ENCODE measurements at regions not wholly inside any gene's neighbourhood (a gene's known extent, or its start where the extent isn't known, plus 50 kb on each side); places are given as distances from the start of the nearest gene placed in this dataset.

- DNase-seq (no peak), ATAC-seq (ENCODE audit: low read depth) (no peak)
- POLR2A ChIA-PET: no interaction called here
- Mint-ChIP-seq H3K9me3 (no peaks in the 10 kb centered on the region), H3K4me1 (no peaks in the 10 kb centered on the region), H3K27ac (no peak overlapping the region), H3K36me3 (ENCODE audit: low read depth) (no peaks in the 10 kb centered on the region), H3K27me3 (no peaks in the 10 kb centered on the region), H3K4me3 (no peak overlapping the region)
- TF ChIP-seq, protein P1, sequence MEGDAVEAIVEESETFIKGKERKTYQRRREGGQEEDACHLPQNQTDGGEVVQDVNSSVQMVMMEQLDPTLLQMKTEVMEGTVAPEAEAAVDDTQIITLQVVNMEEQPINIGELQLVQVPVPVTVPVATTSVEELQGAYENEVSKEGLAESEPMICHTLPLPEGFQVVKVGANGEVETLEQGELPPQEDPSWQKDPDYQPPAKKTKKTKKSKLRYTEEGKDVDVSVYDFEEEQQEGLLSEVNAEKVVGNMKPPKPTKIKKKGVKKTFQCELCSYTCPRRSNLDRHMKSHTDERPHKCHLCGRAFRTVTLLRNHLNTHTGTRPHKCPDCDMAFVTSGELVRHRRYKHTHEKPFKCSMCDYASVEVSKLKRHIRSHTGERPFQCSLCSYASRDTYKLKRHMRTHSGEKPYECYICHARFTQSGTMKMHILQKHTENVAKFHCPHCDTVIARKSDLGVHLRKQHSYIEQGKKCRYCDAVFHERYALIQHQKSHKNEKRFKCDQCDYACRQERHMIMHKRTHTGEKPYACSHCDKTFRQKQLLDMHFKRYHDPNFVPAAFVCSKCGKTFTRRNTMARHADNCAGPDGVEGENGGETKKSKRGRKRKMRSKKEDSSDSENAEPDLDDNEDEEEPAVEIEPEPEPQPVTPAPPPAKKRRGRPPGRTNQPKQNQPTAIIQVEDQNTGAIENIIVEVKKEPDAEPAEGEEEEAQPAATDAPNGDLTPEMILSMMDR (IDR thresholded peaks at IDR 0.05): no peak
- CTCF ChIA-PET: no interaction called here
- intact Hi-C loops (cut with micrococcal nuclease): no loop called here
Observed at GRCh38 chr1:104785575-104786187, 1036.0 kb downstream of the AMY1C start.

DNA sequence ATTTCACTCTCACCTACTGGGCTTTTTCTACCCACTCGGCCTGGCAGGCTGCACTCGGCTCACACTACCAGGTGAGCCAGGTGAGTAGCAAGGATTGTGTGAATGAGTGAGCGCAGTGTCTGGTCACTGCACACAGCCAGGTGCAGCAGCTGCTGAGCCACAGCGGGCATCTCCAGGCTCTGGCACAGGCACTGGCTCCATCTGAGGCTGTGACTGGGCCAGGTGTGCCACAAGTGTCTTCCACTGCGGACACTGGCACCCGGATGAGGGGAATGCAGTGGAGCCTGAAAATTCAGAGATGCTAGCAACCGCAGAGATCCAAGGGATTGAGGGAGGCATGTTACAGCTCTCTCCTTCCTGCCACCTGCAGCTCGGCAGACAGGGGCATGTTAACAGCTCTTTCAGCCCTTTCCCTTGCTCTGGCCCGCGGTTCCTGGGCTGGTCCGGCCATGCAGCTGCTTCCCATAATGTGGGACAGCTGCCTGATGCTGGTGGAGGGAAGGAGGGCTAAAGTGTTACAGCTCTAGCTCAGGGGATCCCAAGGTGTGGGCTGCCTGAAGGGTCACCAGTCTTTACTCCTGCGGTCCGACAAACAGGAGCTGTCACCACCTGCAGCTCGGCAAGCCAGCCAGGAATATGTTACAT is 1038.3 kb downstream of the AMY1C start:
- no peak for DNase-seq
- Mint-ChIP-seq H3K36me3 (ENCODE audit: low read depth) (no peaks in the 10 kb centered on the region), H3K4me1 (no peaks in the 10 kb centered on the region), H3K4me3 (no peak overlapping the region), H3K9me3 (no peaks in the 10 kb centered on the region), H3K27me3 (no peaks in the 10 kb centered on the region), H3K27ac (no peak overlapping the region)
- ChIA-PET CTCF (interaction anchor here (1.7 kb wide), 1 partner anchor 9 kb away, joined by 5 read pairs; no protein-coding TSS in a partner anchor), POLR2A (no interaction called here)
- TF ChIP-seq, protein P1 (IDR thresholded peaks at IDR 0.05): no peak
- intact Hi-C loops (cut with micrococcal nuclease): no loop called here
- ATAC-seq (ENCODE audit: low read depth): no peak

- Mint-ChIP-seq H3K27ac (no peak overlapping the region), H3K27me3 (no peaks in the 10 kb centered on the region), H3K9me3 (no peaks in the 10 kb centered on the region), H3K4me1 (no peaks in the 10 kb centered on the region), H3K36me3 (ENCODE audit: low read depth) (no peaks in the 10 kb centered on the region), H3K4me3 (no peak overlapping the region)
- DNase-seq: no peak
- ChIA-PET POLR2A (no interaction called here), CTCF (no interaction called here)
- intact Hi-C loops (cut with micrococcal nuclease): no loop called here
- no peak for ATAC-seq (ENCODE audit: low read depth)
- TF ChIP-seq, protein P1 (IDR thresholded peaks at IDR 0.05): no peak
Observed at GRCh38 chr1:104791030-104791429, 1041.3 kb downstream of the AMY1C start.

- no peak for DNase-seq
- Mint-ChIP-seq H3K4me3 (no peak overlapping the region), H3K27ac (no peak overlapping the region), H3K27me3 (no peaks in the 10 kb centered on the region), H3K9me3 (no peaks in the 10 kb centered on the region), H3K36me3 (ENCODE audit: low read depth) (no peaks in the 10 kb centered on the region), H3K4me1 (no peaks in the 10 kb centered on the region)
- ATAC-seq (ENCODE audit: low read depth): no peak
- ChIA-PET CTCF (no interaction called here), POLR2A (no interaction called here)
- TF ChIP-seq, protein P1 (IDR thresholded peaks at IDR 0.05): no peak
- intact Hi-C loops (cut with micrococcal nuclease): no loop called here
Observed at GRCh38 chr1:104794035-104794434, 1044.3 kb downstream of the AMY1C start.

DNA sequence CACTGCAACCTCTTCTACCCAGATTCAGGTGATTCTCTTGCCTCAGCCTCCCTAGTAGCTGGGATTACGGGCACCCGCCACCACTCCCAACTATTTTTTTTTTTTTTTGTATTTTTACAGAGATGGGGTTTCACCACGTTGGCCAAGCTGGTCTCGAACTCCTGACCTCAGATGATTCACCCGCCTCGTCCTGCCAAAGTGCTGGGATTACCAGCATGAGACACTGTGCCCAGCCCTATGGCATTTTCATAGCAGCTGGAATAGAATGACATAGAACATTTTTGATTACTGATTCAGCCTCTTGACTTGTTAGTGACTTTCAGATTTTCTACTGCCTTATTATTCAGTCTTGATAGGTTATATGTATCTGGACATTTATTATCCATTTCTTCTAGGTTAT is 1046.2 kb downstream of the AMY1C start:
- DNase-seq (no peak), ATAC-seq (ENCODE audit: low read depth) (no peak)
- Mint-ChIP-seq H3K4me1 (no peaks in the 10 kb centered on the region), H3K36me3 (ENCODE audit: low read depth) (no peaks in the 10 kb centered on the region), H3K27me3 (no peaks in the 10 kb centered on the region), H3K4me3 (no peak overlapping the region), H3K9me3 (no peaks in the 10 kb centered on the region), H3K27ac (no peak overlapping the region)
- intact Hi-C loops (cut with micrococcal nuclease): no loop called here
- POLR2A ChIA-PET: no interaction called here
- CTCF ChIA-PET: no interaction called here
- TF ChIP-seq, protein P1 (IDR thresholded peaks at IDR 0.05): no peak

Measured in activated B cell treated with CpG ODN at 0.5 μM for 24 hours (primary cell).